Retinal pigment epithelial cell (primary cell): ENCODE measurements at regions not wholly inside any gene's neighbourhood (a gene's known extent, or its start where the extent isn't known, plus 50 kb on each side); places are given as distances from the start of the nearest gene placed in this dataset.

Experiments
- DNase-seq: peaks from one replicate; pipeline ENCODE4 v3.0.0-alpha.2; 2010; ENCODE audit warnings: low read depth
- H3K4me3 ChIP-seq: 2 replicates; pipeline ENCODE4 v1.5.1; 2011; ENCODE audit warnings: mild to moderate bottlenecking, low read length, control low read depth, moderate library complexity
- CTCF ChIP-seq: conservative IDR thresholded peaks from 2 replicates; pipeline ENCODE4 v1.5.1; 2011; ENCODE audit warnings: low read depth, low read length, control low read depth, inconsistent platforms

DNA sequence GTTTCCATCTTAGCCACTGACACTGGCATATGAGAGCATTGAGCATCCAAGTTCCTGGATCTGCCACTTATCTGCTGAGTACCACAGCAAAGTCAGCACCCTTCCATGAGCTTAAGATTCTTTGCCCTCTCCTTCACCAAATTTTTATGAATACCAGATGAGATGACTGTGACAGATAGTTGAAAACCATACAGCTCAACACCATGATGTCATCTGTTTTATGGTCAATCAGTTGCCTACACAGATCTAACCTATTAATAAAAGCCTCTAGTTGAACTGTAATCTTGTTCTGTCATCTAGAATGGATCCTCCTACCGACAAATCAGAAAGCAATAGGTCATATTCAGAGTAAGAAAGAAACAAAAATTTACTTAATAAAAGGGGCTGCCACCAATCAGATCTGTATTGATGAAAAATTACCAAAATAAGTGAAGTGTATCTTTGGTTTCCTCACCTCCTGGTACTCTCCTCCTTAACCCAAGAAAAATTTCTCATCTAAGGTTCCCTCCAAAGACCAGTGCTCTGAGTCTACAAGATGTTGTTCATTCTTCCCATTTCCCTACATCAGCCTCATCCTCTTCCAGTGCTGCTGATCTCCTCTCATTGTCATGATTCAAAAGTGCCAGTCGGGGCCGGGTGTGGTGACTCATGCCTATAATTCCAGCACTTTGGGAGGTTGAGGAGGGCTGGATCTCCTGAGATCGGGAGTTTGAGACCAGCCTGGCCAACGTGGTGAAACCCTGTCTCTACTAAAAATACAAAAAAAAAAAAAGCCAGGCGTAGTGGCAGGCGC lies 138.8 kb upstream of the CTTNBP2NL start:
- no peak for DNase-seq
- H3K4me3 ChIP-seq = no peak overlapping the region
- TF ChIP-seq CTCF = no peak

DNA sequence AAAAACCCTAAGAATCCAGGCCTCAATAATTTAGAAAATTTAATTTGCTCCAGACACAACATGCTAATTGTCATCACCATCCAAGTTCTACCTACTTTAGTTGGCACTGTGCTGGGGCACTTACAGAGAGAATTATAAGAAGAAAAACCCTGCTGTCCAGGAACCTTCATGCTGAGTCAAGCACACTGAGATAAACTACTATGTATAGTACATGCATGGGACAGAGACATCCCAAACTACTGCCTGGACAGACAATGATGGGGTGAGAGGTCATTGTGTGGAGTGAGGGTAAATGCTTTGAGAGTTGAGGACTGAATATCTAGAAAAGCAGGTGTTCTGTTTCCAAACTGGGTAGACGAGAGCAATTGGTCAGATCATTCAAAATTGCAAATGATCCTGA lies 135.3 kb upstream of the CTTNBP2NL start:
- DNase-seq = no peak
- no peak overlapping the region for H3K4me3 ChIP-seq
- TF ChIP-seq CTCF = no peak

DNA sequence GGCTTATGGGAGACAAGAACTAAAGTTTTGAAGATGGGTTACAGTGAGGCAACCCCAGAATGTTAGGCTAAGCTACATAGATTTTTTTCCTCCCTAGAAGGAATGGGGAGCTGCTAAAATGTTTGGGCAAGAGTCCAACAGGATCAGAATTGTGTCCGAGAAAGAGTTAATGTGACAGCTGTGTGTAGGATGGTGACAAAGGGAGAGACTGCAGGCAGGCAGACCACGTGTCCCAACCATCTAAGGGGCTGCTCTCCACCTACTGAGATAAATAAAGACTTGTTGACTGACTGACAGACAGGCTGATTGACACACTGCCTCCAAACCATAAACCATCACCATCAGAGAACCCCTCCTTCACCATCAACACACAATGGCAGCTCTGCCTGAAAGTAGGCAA lies 133.7 kb upstream of the CTTNBP2NL start:
- H3K4me3 ChIP-seq = no peak overlapping the region
- TF ChIP-seq CTCF = no peak
- DNase-seq = no peak

GRCh38 chr1:112263042-112263441 lies 133.0 kb upstream of the CTTNBP2NL start:
- TF ChIP-seq CTCF = no peak
- H3K4me3 ChIP-seq = no peak overlapping the region
- DNase-seq = no peak

DNA sequence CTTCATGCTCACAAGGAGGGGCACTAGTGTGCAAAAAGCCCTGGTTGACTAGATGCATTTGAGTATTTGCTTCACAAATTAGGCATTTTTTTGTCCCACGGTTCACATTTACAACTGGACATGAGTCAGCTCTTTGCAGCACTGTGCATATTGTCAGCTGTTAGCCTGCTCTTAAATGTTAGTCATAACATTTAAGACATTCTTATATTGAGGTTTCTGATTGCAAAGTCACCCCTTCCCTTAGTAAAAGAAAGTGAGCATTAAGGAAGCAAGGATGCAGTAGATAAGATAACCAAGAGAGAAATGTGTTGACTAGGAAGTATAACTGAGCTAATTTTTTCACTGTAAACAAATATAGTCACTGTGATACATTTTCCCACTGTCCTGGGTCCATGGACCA lies 132.6 kb upstream of the CTTNBP2NL start:
- no peak overlapping the region for H3K4me3 ChIP-seq
- no peak for DNase-seq
- TF ChIP-seq CTCF = no peak

GRCh38 chr1:112264010-112264409 lies 132.0 kb upstream of the CTTNBP2NL start:
- DNase-seq = no peak
- H3K4me3 ChIP-seq = no peak overlapping the region
- no peak for TF ChIP-seq CTCF

- no peak for DNase-seq
- no peak for TF ChIP-seq CTCF
- H3K4me3 ChIP-seq = no peak overlapping the region
Observed at GRCh38 chr1:112264553-112264952, 131.5 kb upstream of the CTTNBP2NL start.
